ENCODE measurements at regions not wholly inside any gene's neighbourhood (a gene's known extent, or its start where the extent isn't known, plus 50 kb on each side); places are given as distances from the start of the nearest gene placed in this dataset.
A peak's percentile ranks its signal among the peaks of the same experiment; 100 is the strongest.

GRCh38 chr16:75780669-75781068, 54.4 kb upstream of the CPHXL start:
- DNase-seq (no peak), ATAC-seq (no peak)
- no peak overlapping the region for H3K27ac Mint-ChIP-seq
- intact Hi-C loops (cut with micrococcal nuclease), result loop anchor here (10.0 kb wide), 1 partner anchor 874 kb away; no protein-coding TSS in a partner anchor
- H3K36me3 Mint-ChIP-seq (ENCODE audit: low read depth), result no peaks in the 10 kb centered on the region
- H3K4me1 Mint-ChIP-seq (ENCODE audit: low read depth), result no peaks in the 10 kb centered on the region
- peaks cover 32% of the 10 kb centered on the region for H3K27me3 Mint-ChIP-seq
- no peaks in the 10 kb centered on the region for H3K9me3 Mint-ChIP-seq
- ChIA-PET POLR2A (no interaction called here), CTCF (interaction anchor here (1.7 to 2.0 kb wide), 2 partner anchors 1390 to 1391 kb away, joined by 5 read pairs; no protein-coding TSS in a partner anchor)
- TF ChIP-seq, protein P1, sequence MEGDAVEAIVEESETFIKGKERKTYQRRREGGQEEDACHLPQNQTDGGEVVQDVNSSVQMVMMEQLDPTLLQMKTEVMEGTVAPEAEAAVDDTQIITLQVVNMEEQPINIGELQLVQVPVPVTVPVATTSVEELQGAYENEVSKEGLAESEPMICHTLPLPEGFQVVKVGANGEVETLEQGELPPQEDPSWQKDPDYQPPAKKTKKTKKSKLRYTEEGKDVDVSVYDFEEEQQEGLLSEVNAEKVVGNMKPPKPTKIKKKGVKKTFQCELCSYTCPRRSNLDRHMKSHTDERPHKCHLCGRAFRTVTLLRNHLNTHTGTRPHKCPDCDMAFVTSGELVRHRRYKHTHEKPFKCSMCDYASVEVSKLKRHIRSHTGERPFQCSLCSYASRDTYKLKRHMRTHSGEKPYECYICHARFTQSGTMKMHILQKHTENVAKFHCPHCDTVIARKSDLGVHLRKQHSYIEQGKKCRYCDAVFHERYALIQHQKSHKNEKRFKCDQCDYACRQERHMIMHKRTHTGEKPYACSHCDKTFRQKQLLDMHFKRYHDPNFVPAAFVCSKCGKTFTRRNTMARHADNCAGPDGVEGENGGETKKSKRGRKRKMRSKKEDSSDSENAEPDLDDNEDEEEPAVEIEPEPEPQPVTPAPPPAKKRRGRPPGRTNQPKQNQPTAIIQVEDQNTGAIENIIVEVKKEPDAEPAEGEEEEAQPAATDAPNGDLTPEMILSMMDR (IDR thresholded peaks at IDR 0.05), result no peak
- no peak overlapping the region for H3K4me3 Mint-ChIP-seq

- CTCF ChIA-PET, result interaction anchor here (0.6 to 1.7 kb wide), 3 partner anchors 310 to 1393 kb away, joined by 3 to 5 read pairs (median 3); no protein-coding TSS in a partner anchor
- TF ChIP-seq, protein P1 (IDR thresholded peaks at IDR 0.05), result no peak
- intact Hi-C loops (cut with micrococcal nuclease), result loop anchor here (10.0 kb wide), 1 partner anchor 873 kb away; no protein-coding TSS in a partner anchor
- no peaks in the 10 kb centered on the region for H3K9me3 Mint-ChIP-seq
- ATAC-seq, result no peak
- DNase-seq, result no peak
- H3K4me3 Mint-ChIP-seq, result no peak overlapping the region
- H3K4me1 Mint-ChIP-seq (ENCODE audit: low read depth), result no peaks in the 10 kb centered on the region
- POLR2A ChIA-PET, result no interaction called here
- H3K27me3 Mint-ChIP-seq, result peaks cover 28% of the 10 kb centered on the region
- no peaks in the 10 kb centered on the region for H3K36me3 Mint-ChIP-seq (ENCODE audit: low read depth)
- no peak overlapping the region for H3K27ac Mint-ChIP-seq
Measured at GRCh38 chr16:75781683-75782343, 55.5 kb upstream of the CPHXL start.

DNA sequence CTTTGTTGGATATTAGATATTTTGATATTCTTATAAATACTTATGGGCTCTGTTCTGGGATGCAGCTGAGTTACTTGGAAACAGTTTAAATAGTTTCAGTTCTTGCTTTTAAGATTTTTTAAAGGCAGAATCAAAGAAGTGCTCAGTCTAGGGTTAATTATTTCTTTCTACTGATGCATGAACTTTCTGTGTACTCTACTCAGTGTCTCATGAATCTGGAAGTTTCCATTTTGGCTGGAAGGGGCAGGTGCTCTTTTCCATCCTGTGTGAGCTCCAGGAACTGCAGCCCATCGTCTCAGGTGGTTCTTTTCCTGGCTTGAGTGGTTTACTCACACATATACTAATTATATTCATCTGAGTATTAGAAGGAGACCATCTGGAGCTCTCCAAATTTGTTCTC, 61.1 kb upstream of the CPHXL start:
- H3K27ac Mint-ChIP-seq, result no peak overlapping the region
- ChIA-PET CTCF (interaction anchor here (1.9 to 2.0 kb wide), 2 partner anchors 22 to 1383 kb away, joined by 4 to 9 read pairs; no protein-coding TSS in a partner anchor), POLR2A (no interaction called here)
- H3K9me3 Mint-ChIP-seq, result no peaks in the 10 kb centered on the region
- intact Hi-C loops (cut with micrococcal nuclease), result loop anchor here (10.0 kb wide), 1 partner anchor 867 kb away; no protein-coding TSS in a partner anchor
- TF ChIP-seq, protein P1 (IDR thresholded peaks at IDR 0.05), result no peak
- no peaks in the 10 kb centered on the region for H3K36me3 Mint-ChIP-seq (ENCODE audit: low read depth)
- DNase-seq (no peak), ATAC-seq (no peak)
- H3K27me3 Mint-ChIP-seq, result peaks cover 15% of the 10 kb centered on the region
- H3K4me1 Mint-ChIP-seq (ENCODE audit: low read depth), result no peaks in the 10 kb centered on the region
- H3K4me3 Mint-ChIP-seq, result no peak overlapping the region

DNA sequence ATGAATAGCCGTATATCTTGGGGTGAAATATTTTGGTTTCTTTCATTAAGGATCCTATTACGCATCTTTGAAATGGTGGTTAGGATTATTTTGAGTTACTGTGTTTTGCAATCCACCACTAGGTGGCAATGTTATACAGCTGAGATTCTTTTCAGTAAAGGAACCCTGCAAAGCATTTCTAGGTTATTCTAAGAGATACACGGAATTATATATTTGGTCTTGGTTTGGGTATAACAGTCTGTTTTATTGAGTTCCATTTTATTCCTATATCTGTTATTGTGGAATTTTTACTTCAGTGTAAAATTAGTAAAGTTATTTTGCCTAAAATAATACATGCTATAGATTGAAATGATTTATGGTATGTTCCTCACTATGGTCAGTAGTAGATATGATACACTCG, 62.9 kb upstream of the CPHXL start:
- no peaks in the 10 kb centered on the region for H3K36me3 Mint-ChIP-seq (ENCODE audit: low read depth)
- H3K4me3 Mint-ChIP-seq, result no peak overlapping the region
- POLR2A ChIA-PET, result no interaction called here
- DNase-seq (no peak), ATAC-seq (peak; percentile 51)
- intact Hi-C loops (cut with micrococcal nuclease), result loop anchor here (2.0 to 10.0 kb wide), 2 partner anchors 866 to 1384 kb away; no protein-coding TSS in a partner anchor
- TF ChIP-seq, protein P1 (IDR thresholded peaks at IDR 0.05), result peak; percentile 83
- CTCF ChIA-PET, result interaction anchor here (0.8 to 1.0 kb wide), 2 partner anchors 9 to 1382 kb away, joined by 3 to 6 read pairs; no protein-coding TSS in a partner anchor
- no peaks in the 10 kb centered on the region for H3K9me3 Mint-ChIP-seq
- no peaks in the 10 kb centered on the region for H3K4me1 Mint-ChIP-seq (ENCODE audit: low read depth)
- peaks cover 8% of the 10 kb centered on the region for H3K27me3 Mint-ChIP-seq
- no peak overlapping the region for H3K27ac Mint-ChIP-seq

- ATAC-seq (no peak), DNase-seq (no peak)
- POLR2A ChIA-PET, result no interaction called here
- intact Hi-C loops (cut with micrococcal nuclease), result no loop called here
- no peaks in the 10 kb centered on the region for H3K36me3 Mint-ChIP-seq (ENCODE audit: low read depth)
- CTCF ChIA-PET, result no interaction called here
- no peaks in the 10 kb centered on the region for H3K4me1 Mint-ChIP-seq (ENCODE audit: low read depth)
- H3K27ac Mint-ChIP-seq, result no peak overlapping the region
- no peak overlapping the region for H3K4me3 Mint-ChIP-seq
- peaks cover 10% of the 10 kb centered on the region for H3K27me3 Mint-ChIP-seq
- H3K9me3 Mint-ChIP-seq, result no peaks in the 10 kb centered on the region
- TF ChIP-seq, protein P1 (IDR thresholded peaks at IDR 0.05), result no peak
Measured at GRCh38 chr16:75792771-75793492, 66.6 kb upstream of the CPHXL start.

Measured in activated CD8-positive, alpha-beta T cell treated with anti-CD3 and anti-CD28 coated beads for 36 hours (primary cell).